Right lobe of liver (tissue), 6 donors: ENCODE measurements at regions not wholly inside any gene's neighbourhood (a gene's known extent, or its start where the extent isn't known, plus 50 kb on each side); places are given as distances from the start of the nearest gene placed in this dataset.

ENCODE experiments used
- ATAC-seq, 4 donors: fragments of 200-7000 bp; cut with Tn5 transposase; one replicate each; pipeline ENCODE4 v1.9.1; 2020; ENCODE audit warnings: mild to moderate bottlenecking in 4 of 4, moderate library complexity in 4 of 4
- DNase-seq, 3 donors: peaks; one replicate each; pipeline ENCODE4 v3.0.0-alpha.2; 2020
- H3K27ac ChIP-seq, 3 donors: fragments of 200-600 bp; one replicate each; pipeline ENCODE4 v1.8.0; 2022
- H3K27me3 ChIP-seq, 2 donors: fragments of 200-600 bp; one replicate each; pipeline ENCODE4 v1.8.0; 2022
- H3K36me3 ChIP-seq, 4 donors: fragments of 200-600 bp; sonication (generic) in 1 of 4; one replicate each; pipeline versions ENCODE4 v1.5.1 to v1.8.0; 2017 to 2022; ENCODE audit warnings: control low read depth in 1 of 4
- H3K4me1 ChIP-seq, 4 donors: fragments of 200-600 bp; sonication (generic) in 1 of 4; one replicate each; pipeline versions ENCODE4 v1.5.1 to v1.8.0; 2017 to 2022; ENCODE audit warnings: control low read depth in 1 of 4
- H3K4me3 ChIP-seq, 3 donors: fragments of 200-600 bp; one replicate each; pipeline ENCODE4 v1.8.0; 2022
- H3K9me3 ChIP-seq, 4 donors: fragments of 200-600 bp; sonication (generic) in 1 of 4; one replicate each; pipeline versions ENCODE4 v1.5.1 to v1.8.0; 2017 to 2022; ENCODE audit warnings: control low read depth in 1 of 4
- CTCF ChIP-seq, 4 donors: fragments of 200-600 bp in 3 of 4; fragments of 450-650 bp in 1 of 4; IDR thresholded peaks; one replicate each; pipeline versions ENCODE4 v1.5.1 to v1.8.0; 2016 to 2022; ENCODE audit warnings: antibody characterized with exemption in 4 of 4, mild to moderate bottlenecking in 2 of 4
- POLR2A ChIP-seq: fragments of 450-650 bp; IDR thresholded peaks from one replicate; pipeline ENCODE4 v1.6.1; 2017; ENCODE audit warnings: antibody characterized with exemption, mild to moderate bottlenecking
- WGBS: methylation state at CpG from one replicate; pipeline ENCODE4 v1.1.6; 2018; ENCODE audit warnings: low coverage, low lambda C conversion rate; ENCODE audit not compliant: insufficient coverage; ENCODE audit errors: missing lambda C conversion rate; 5-methylcytosine and 5-hydroxymethylcytosine counted together
- intact Hi-C, 2 donors: fragments of 100-400 bp; cut with DNase I; formaldehyde crosslinking; loops; one replicate each; pipeline versions ENCODE4 v1.11.2 to v1.14.1; 2022
- donor health status: DM: no; HTN: yes; CAD: no.
- donor health status: DM: no; HTN: no; CAD: no.
- donor health status: DM: no; HTN: no; CAD: no.
- donor health status: DM: no; HTN: yes; CAD: no.
- donor health status: DM: no; HTN: yes; CAD: no.

DNA sequence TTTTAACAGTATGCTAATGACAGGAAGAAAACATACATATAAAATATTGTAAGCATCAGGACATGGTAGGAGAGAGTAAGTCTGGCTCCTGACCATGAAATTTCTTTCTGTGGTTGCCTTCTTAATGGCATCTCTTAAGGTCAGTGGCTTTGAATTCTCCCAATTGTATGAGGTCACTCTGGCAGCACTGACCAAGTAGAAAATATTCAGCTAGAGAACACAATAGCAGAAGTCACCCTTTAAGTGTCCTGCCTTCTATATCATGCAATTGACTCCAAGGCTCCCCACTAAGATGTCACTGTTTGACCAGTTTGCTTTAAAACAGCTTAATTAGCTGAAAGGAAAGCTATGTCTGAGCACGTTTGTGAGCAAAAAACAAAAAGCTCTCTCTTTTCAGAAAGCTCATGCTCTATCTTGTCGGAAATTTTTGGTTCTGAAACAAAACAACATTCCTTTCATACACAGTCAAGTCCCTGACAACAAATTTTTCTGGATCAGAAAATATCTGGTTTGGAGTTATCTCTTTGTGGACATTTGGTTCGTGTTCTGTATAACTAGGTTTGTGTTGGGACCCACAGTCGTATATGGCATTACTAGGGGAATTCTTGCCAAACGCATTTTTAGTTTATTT lies 120.9 kb upstream of the IFNGR1 start:
- Histone ChIP-seq H3K27ac (no peak overlapping the region), H3K4me3 (no peak overlapping the region), H3K4me1 (peaks cover 0 to 14% (median 6%) of the 10 kb centered on the region in 4 donors), H3K9me3 (no peaks in the 10 kb centered on the region), H3K27me3 (no peaks in the 10 kb centered on the region), H3K36me3 (no peaks in the 10 kb centered on the region)
- WGBS = 70% methylated on average over 5 of the region's 5 CpGs
- no peak for ATAC-seq
- intact Hi-C loops = no loop called here
- no peak for DNase-seq
- TF ChIP-seq CTCF (IDR thresholded peaks at IDR 0.05) = no peak

DNA sequence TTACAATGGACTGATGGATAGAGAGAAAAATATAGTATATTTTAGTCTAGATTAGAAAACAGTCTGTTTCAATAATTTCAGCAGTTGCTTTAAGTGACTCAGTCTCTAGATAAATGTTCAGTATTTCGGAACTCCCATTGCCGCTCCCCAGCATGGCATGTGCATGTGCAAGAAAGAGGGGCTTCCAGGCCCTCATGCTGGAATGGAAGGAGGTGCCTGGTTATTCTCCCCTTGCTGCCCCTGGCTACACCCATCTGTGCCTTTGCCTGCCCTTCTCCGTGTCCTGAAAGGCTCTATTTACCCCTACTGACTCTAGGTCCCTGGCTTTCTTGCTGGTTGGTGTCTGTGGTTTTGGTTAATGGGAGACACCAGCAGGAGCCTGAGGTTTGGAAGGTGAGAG lies 115.7 kb upstream of the IFNGR1 start:
- H3K36me3 ChIP-seq = no peaks in the 10 kb centered on the region

DNA sequence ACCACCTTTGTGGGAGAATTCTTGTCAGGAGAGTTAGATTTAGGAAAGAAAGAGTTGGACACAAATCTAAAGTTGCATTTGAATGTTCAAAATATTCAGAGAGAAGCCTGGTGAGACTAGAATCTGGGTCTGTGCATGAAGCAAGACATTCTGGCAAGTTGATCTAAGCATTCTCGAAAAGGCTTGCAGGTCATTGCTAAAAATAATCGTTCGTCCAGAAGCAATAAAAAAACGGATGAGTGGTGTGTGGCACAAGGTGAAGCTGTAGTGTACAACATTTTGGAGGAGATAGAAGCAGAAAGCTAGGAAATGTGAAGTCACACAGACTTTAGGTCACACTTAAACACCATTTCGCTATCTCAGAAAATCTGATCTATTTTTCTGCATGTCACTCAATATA lies 114.9 kb upstream of the IFNGR1 start:
- TF ChIP-seq POLR2A (no peak), CTCF (IDR thresholded peaks at IDR 0.05) (no peak)
- intact Hi-C loops = no loop called here
- Histone ChIP-seq H3K9me3 (no peaks in the 10 kb centered on the region), H3K27me3 (no peaks in the 10 kb centered on the region), H3K4me3 (no peak overlapping the region), H3K4me1 (no peaks in the 10 kb centered on the region), H3K36me3 (no peaks in the 10 kb centered on the region), H3K27ac (no peak overlapping the region)
- WGBS = 60% methylated on average over 5 of the region's 5 CpGs
- DNase-seq (no peak), ATAC-seq (no peak)

More for the DNA sequence above, 115.7 kb upstream of the IFNGR1 start:
- Histone ChIP-seq H3K4me3 (no peak overlapping the region), H3K27me3 (no peaks in the 10 kb centered on the region), H3K4me1 (no peaks in the 10 kb centered on the region), H3K9me3 (no peaks in the 10 kb centered on the region), H3K27ac (no peak overlapping the region)
- TF ChIP-seq POLR2A = no peak
- no peak for TF ChIP-seq CTCF (IDR thresholded peaks at IDR 0.05)
- DNase-seq (no peak), ATAC-seq (no peak)
- 94% methylated on average over 2 of the region's 3 CpGs for WGBS
- intact Hi-C loops = no loop called here

GRCh38 chr6:137332637-137333280 lies 113.6 kb upstream of the IFNGR1 start:
- ATAC-seq = no peak
- WGBS = 43% methylated on average over 8 of the region's 8 CpGs

More at GRCh38 chr6:137332637-137333280, 113.6 kb upstream of the IFNGR1 start:
- Histone ChIP-seq H3K27ac (no peak overlapping the region), H3K4me1 (no peaks in the 10 kb centered on the region), H3K9me3 (no peaks in the 10 kb centered on the region), H3K4me3 (no peak overlapping the region), H3K36me3 (no peaks in the 10 kb centered on the region), H3K27me3 (no peaks in the 10 kb centered on the region)
- intact Hi-C loops = no loop called here
- no peak for DNase-seq
- no peak for TF ChIP-seq POLR2A
- no peak for TF ChIP-seq CTCF (IDR thresholded peaks at IDR 0.05)
